ENCODE measurements at regions not wholly inside any gene's neighbourhood (a gene's known extent, or its start where the extent isn't known, plus 50 kb on each side); places are given as distances from the start of the nearest gene placed in this dataset.

DNA sequence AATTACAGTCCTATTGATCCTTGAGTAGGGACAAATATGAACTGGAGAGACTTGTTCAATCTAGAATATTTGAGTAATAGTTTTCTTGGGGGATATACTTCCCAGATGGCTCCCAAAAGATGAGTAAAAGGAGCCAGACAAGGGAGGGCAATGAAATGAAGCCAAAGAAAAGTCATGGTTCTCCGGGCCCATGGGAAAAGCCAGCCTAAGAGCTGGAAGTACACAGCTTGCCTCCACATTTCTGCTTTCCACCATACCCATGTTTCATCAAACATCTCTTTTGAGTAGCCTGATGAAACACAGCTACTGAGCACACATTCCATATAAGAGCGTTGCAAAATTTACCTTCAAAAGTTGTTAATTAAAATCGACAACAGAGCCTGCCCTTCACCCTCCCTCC, 535.0 kb upstream of the FZD8 start:
- H3K27me3 ChIP-seq (ENCODE audit: control insufficient read depth in 2 of 2, insufficient read depth in 2 of 2, low read length in 2 of 2): no peaks in the 10 kb centered on the region
- no peak overlapping the region for H2AFZ ChIP-seq (ENCODE audit: insufficient read depth, low read depth, low read length, poor library complexity, severe bottlenecking)
- H3K4me2 ChIP-seq (replicated peaks; ENCODE audit: extremely low read depth, low read length, poor library complexity, severe bottlenecking): no peak overlapping the region
- no peaks in the 10 kb centered on the region for H3K79me2 ChIP-seq (ENCODE audit: insufficient read depth, low read length)
- 78% methylated on average over 1 of the region's 3 CpGs for WGBS (ENCODE audit: insufficient coverage)
- H3K9me3 ChIP-seq (replicated peaks in 1 of 2; ENCODE audit: control insufficient read depth in 1 of 2, insufficient read depth in 1 of 2, low read length in 2 of 2): no peaks in the 10 kb centered on the region
- no peak overlapping the region for H3K27ac ChIP-seq (ENCODE audit: low read depth in 1 of 2, low read length in 2 of 2)
- peaks cover 8% of the 10 kb centered on the region for H3K4me1 Mint-ChIP-seq
- no peaks in the 10 kb centered on the region for H3K36me3 ChIP-seq (replicated peaks in 1 of 2; ENCODE audit: control insufficient read depth in 1 of 2, insufficient read depth in 2 of 2, low read length in 2 of 2)
- intact Hi-C loops (cut with micrococcal nuclease): no loop called here
- no peak overlapping the region for H3K4me3 Mint-ChIP-seq
- DNase-seq: no peak
- TF ChIP-seq, protein P1, sequence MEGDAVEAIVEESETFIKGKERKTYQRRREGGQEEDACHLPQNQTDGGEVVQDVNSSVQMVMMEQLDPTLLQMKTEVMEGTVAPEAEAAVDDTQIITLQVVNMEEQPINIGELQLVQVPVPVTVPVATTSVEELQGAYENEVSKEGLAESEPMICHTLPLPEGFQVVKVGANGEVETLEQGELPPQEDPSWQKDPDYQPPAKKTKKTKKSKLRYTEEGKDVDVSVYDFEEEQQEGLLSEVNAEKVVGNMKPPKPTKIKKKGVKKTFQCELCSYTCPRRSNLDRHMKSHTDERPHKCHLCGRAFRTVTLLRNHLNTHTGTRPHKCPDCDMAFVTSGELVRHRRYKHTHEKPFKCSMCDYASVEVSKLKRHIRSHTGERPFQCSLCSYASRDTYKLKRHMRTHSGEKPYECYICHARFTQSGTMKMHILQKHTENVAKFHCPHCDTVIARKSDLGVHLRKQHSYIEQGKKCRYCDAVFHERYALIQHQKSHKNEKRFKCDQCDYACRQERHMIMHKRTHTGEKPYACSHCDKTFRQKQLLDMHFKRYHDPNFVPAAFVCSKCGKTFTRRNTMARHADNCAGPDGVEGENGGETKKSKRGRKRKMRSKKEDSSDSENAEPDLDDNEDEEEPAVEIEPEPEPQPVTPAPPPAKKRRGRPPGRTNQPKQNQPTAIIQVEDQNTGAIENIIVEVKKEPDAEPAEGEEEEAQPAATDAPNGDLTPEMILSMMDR (IDR thresholded peaks at IDR 0.05): no peak
- H3K9me3 Mint-ChIP-seq: peaks cover 0 to 5% (median 2%) of the 10 kb centered on the region in 7 donors
- no peak overlapping the region for H3K27ac Mint-ChIP-seq
- H4K20me1 ChIP-seq (ENCODE audit: insufficient read depth, low read length): no peaks in the 10 kb centered on the region
- no peak overlapping the region for H3K9ac ChIP-seq (ENCODE audit: insufficient read depth, low read length, poor library complexity, severe bottlenecking)
- no peaks in the 10 kb centered on the region for H3K27me3 Mint-ChIP-seq (ENCODE audit: low read depth in 3 of 3)
- H3K36me3 Mint-ChIP-seq: no peaks in the 10 kb centered on the region
- no peaks in the 10 kb centered on the region for H3K4me1 ChIP-seq (ENCODE audit: control insufficient read depth in 1 of 2, insufficient read depth in 2 of 2, low read length in 2 of 2)
- no peak overlapping the region for H3K4me3 ChIP-seq (replicated peaks in 1 of 3; ENCODE audit: low read depth in 2 of 3, low read length in 3 of 3)

DNA sequence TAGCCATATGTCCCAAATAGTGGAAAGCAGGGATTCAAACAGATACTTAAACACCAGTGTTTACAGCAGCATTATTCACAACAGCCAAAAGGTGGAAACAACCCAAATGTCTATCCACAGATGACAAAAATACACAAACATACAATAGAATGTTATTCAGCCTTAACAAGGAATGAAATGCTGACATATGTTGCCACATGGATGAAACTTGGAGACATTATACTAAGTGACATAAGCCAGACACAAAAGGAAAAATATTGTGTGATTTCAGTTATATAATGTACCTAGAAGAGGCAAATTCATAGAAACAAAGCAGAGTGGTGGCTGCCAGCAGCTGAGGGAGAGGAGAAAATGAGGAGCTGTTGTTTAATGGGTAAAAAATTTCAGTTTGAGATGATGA, 533.9 kb upstream of the FZD8 start:
- Histone ChIP-seq H3K79me2 (ENCODE audit: insufficient read depth, low read length) (no peaks in the 10 kb centered on the region), H3K27ac (ENCODE audit: low read depth in 1 of 2, low read length in 2 of 2) (no peak overlapping the region), H3K9me3 (replicated peaks in 1 of 2; ENCODE audit: control insufficient read depth in 1 of 2, insufficient read depth in 1 of 2, low read length in 2 of 2) (no peaks in the 10 kb centered on the region), H3K4me3 (replicated peaks in 1 of 3; ENCODE audit: low read depth in 2 of 3, low read length in 3 of 3) (no peak overlapping the region), H4K20me1 (ENCODE audit: insufficient read depth, low read length) (no peaks in the 10 kb centered on the region), H3K9ac (ENCODE audit: insufficient read depth, low read length, poor library complexity, severe bottlenecking) (no peak overlapping the region), H3K27me3 (ENCODE audit: control insufficient read depth in 2 of 2, insufficient read depth in 2 of 2, low read length in 2 of 2) (no peaks in the 10 kb centered on the region), H2AFZ (ENCODE audit: insufficient read depth, low read depth, low read length, poor library complexity, severe bottlenecking) (no peak overlapping the region), H3K4me1 (ENCODE audit: control insufficient read depth in 1 of 2, insufficient read depth in 2 of 2, low read length in 2 of 2) (no peaks in the 10 kb centered on the region), H3K4me2 (replicated peaks; ENCODE audit: extremely low read depth, low read length, poor library complexity, severe bottlenecking) (no peak overlapping the region), H3K36me3 (replicated peaks in 1 of 2; ENCODE audit: control insufficient read depth in 1 of 2, insufficient read depth in 2 of 2, low read length in 2 of 2) (no peaks in the 10 kb centered on the region)
- H3K4me1 Mint-ChIP-seq: peaks cover 8% of the 10 kb centered on the region
- H3K9me3 Mint-ChIP-seq: peaks cover 0 to 5% (median 2%) of the 10 kb centered on the region in 7 donors
- no peak overlapping the region for H3K27ac Mint-ChIP-seq
- H3K27me3 Mint-ChIP-seq (ENCODE audit: low read depth in 3 of 3): no peaks in the 10 kb centered on the region
- H3K4me3 Mint-ChIP-seq: no peak overlapping the region
- DNase-seq: no peak
- TF ChIP-seq, protein P1 (IDR thresholded peaks at IDR 0.05): no peak
- intact Hi-C loops (cut with micrococcal nuclease): no loop called here
- H3K36me3 Mint-ChIP-seq: no peaks in the 10 kb centered on the region
